MCF 10A (cell line): ENCODE measurements at regions not wholly inside any gene's neighbourhood (a gene's known extent, or its start where the extent isn't known, plus 50 kb on each side); places are given as distances from the start of the nearest gene placed in this dataset.

ENCODE experiments used
- BruUV-seq: library from RNA; stranded (reverse); fragments of 400-500 nt; replicated peaks from 2 replicates; lab custom pipeline; 2021; lab: Mats Ljungman, UMichigan
- CTCF ChIA-PET: fragments of 300-600 bp; sonication (Branson Sonifier 250); formaldehyde crosslinking; extraction: SDS; loops from one replicate; lab custom pipeline; 2021; ENCODE audit warnings: antibody characterized with exemption, inconsistent platforms; lab: Yijun Ruan, JAX
- POLR2A ChIA-PET: fragments of 300-600, 350-650 bp; sonication (Branson Sonifier 250); formaldehyde crosslinking; extraction: SDS; loops from one replicate; lab custom pipeline; 2020; ENCODE audit warnings: antibody characterized with exemption, inconsistent platforms; lab: Yijun Ruan, JAX
- DNase-seq: peaks from one replicate; pipeline ENCODE4 v3.0.0-alpha.2; 2018; ENCODE audit not compliant: unreplicated experiment
- H3K27ac Mint-ChIP-seq: one replicate; pipeline ENCODE4 v1.8.0; 2022; ENCODE audit warnings: mild to moderate bottlenecking, low read depth, mixed read lengths; ENCODE audit not compliant: unreplicated experiment
- H3K27me3 Mint-ChIP-seq: one replicate; pipeline ENCODE4 v1.8.0; 2022; ENCODE audit warnings: mixed read lengths; ENCODE audit not compliant: insufficient read depth, unreplicated experiment
- H3K36me3 Mint-ChIP-seq: one replicate; pipeline ENCODE4 v1.8.0; 2022; ENCODE audit warnings: mild to moderate bottlenecking, moderate library complexity, mixed read lengths; ENCODE audit not compliant: insufficient read depth, unreplicated experiment
- H3K4me1 Mint-ChIP-seq: one replicate; pipeline ENCODE4 v1.8.0; 2022; ENCODE audit warnings: mixed read lengths; ENCODE audit not compliant: insufficient read depth, unreplicated experiment
- H3K4me3 Mint-ChIP-seq: one replicate; pipeline ENCODE4 v1.8.0; 2022; ENCODE audit warnings: mild to moderate bottlenecking, moderate library complexity, mixed read lengths; ENCODE audit not compliant: unreplicated experiment
- H3K9me3 Mint-ChIP-seq: one replicate; pipeline ENCODE4 v1.8.0; 2022; ENCODE audit warnings: mixed read lengths; ENCODE audit not compliant: unreplicated experiment
- intact Hi-C: fragments of 100-400 bp; cut with micrococcal nuclease; formaldehyde crosslinking; loops from 2 replicates; pipeline ENCODE4 v1.14.1; 2022
- TF ChIP-seq, protein P1 (sequence below): fragments of 200-600 bp; IDR thresholded peaks from one replicate; pipeline ENCODE4 v1.8.0; 2022; ENCODE audit warnings: antibody characterized with exemption, mild to moderate bottlenecking; ENCODE audit not compliant: unreplicated experiment

DNA sequence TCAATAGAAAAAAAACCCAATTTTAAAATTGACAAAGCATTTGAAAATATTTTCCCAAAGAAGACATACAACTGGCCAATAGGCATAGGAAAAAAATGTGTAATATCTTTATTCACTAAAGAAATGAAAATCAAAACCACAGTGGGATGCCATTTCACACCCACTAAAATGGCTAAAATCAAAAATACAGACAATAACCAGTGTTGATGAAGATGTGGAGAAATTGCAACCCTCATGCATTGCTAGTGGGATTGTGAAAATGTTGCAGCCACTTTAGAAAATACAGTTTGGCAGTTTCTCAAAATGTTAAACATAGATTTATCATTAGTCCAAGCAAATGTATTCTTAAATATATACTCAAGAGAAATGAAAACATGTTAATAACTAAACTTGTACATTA is 315.1 kb upstream of the GPR149 start:
- Mint-ChIP-seq H3K36me3 (no peaks in the 10 kb centered on the region), H3K9me3 (peaks cover 7% of the 10 kb centered on the region), H3K4me3 (no peak overlapping the region), H3K4me1 (no peaks in the 10 kb centered on the region), H3K27ac (no peak overlapping the region), H3K27me3 (no peaks in the 10 kb centered on the region)
- CTCF ChIA-PET = interaction anchor here (1.5 kb wide), 1 partner anchor 578 kb away, joined by 8 read pairs; no protein-coding TSS in a partner anchor
- TF ChIP-seq, protein P1, sequence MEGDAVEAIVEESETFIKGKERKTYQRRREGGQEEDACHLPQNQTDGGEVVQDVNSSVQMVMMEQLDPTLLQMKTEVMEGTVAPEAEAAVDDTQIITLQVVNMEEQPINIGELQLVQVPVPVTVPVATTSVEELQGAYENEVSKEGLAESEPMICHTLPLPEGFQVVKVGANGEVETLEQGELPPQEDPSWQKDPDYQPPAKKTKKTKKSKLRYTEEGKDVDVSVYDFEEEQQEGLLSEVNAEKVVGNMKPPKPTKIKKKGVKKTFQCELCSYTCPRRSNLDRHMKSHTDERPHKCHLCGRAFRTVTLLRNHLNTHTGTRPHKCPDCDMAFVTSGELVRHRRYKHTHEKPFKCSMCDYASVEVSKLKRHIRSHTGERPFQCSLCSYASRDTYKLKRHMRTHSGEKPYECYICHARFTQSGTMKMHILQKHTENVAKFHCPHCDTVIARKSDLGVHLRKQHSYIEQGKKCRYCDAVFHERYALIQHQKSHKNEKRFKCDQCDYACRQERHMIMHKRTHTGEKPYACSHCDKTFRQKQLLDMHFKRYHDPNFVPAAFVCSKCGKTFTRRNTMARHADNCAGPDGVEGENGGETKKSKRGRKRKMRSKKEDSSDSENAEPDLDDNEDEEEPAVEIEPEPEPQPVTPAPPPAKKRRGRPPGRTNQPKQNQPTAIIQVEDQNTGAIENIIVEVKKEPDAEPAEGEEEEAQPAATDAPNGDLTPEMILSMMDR = no peak
- BruUV-seq = no TSS peak
- intact Hi-C loops = no loop called here
- DNase-seq = no peak
- POLR2A ChIA-PET = no interaction called here

DNA sequence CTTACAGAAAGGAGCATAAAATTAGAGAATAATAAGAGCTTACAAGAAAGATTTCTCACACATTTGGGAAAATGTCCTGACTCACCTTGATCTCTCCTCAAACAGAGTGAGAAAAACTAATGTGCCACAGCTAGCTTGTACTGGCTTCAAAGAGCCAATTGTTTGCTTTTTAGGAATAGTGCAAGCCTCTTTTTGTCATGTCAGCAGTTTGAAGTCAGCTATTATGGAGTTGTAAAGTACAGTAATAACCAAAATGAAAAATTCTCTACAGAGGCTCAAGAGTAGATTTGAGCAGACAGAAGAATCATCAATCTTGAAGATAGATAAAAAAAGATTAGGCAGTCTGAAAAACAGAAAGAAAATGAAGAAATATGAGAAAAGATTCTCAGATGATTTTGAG is 313.4 kb upstream of the GPR149 start:
- Mint-ChIP-seq H3K9me3 (peaks cover 7% of the 10 kb centered on the region), H3K4me1 (no peaks in the 10 kb centered on the region), H3K36me3 (no peaks in the 10 kb centered on the region), H3K27ac (no peak overlapping the region), H3K4me3 (no peak overlapping the region), H3K27me3 (no peaks in the 10 kb centered on the region)
- POLR2A ChIA-PET = interaction anchor here (0.6 to 1.0 kb wide), 2 partner anchors 10 kb away, joined by 3 read pairs; no protein-coding TSS in a partner anchor
- no peak for DNase-seq
- TF ChIP-seq, protein P1 = no peak
- BruUV-seq = no TSS peak
- CTCF ChIA-PET = interaction anchor here (0.7 to 1.1 kb wide), 3 partner anchors 14 to 846 kb away, joined by 3 to 4 read pairs (median 3); no protein-coding TSS in a partner anchor
- intact Hi-C loops = no loop called here

DNA sequence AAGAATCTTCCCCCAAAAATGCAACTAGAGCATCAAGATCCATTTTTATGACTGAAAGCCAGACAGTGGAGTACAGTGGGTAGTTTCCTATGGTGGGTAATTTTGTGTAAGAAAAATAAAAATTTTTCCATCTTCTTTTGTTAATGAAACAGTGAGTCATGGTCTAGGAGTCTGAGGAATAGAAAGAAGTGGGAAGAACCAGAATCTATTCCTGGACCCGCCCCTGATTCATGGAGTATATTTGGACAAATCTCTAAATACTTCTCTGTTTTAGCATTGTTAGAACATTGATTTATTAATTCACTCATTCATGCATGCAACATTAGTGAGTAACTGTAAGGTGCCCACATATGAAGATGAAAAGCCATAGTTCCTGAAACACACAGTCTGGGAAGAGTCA is 304.5 kb upstream of the GPR149 start:
- BruUV-seq = no TSS peak
- no peak overlapping the region for H3K4me3 Mint-ChIP-seq
- DNase-seq = no peak
- no peak overlapping the region for H3K27ac Mint-ChIP-seq
- intact Hi-C loops = no loop called here
- no peaks in the 10 kb centered on the region for H3K9me3 Mint-ChIP-seq
- H3K36me3 Mint-ChIP-seq = no peaks in the 10 kb centered on the region
- CTCF ChIA-PET = no interaction called here
- H3K4me1 Mint-ChIP-seq = no peaks in the 10 kb centered on the region
- TF ChIP-seq, protein P1 = no peak
- no peaks in the 10 kb centered on the region for H3K27me3 Mint-ChIP-seq
- POLR2A ChIA-PET = no interaction called here

DNA sequence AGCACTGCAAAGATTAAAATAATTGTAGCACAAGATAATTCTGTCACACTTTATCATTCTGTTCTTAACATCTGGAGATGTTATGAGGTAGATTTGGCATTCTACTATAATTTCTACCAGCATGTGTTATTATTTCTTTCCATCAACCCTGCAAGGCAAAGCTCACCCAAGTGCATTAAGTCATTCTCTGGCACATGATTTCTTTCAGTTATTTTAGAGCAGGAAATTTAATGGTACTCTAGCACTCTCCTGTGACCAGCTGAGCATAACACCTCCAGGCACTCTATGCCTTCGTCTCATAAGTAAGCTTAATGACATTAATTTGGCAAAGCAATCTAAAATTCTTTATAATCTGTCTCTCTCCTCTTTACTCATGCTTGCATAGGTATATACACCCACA is 300.2 kb upstream of the GPR149 start:
- BruUV-seq = no TSS peak
- peak; percentile 15 for DNase-seq
- no peaks in the 10 kb centered on the region for H3K36me3 Mint-ChIP-seq
- TF ChIP-seq, protein P1 = peak; percentile 27
- no peak overlapping the region for H3K4me3 Mint-ChIP-seq
- no peaks in the 10 kb centered on the region for H3K9me3 Mint-ChIP-seq
- ChIA-PET CTCF (interaction anchor here (0.6 to 2.5 kb wide), 11 partner anchors 9 to 840 kb away, joined by 3 to 9 read pairs (median 3); partner anchors contain the start of gene DHX36), POLR2A (interaction anchor here (1.5 kb wide), 1 partner anchor 406 kb away, joined by 3 read pairs; the partner anchor contains the start of gene DHX36)
- no peaks in the 10 kb centered on the region for H3K4me1 Mint-ChIP-seq
- H3K27me3 Mint-ChIP-seq = no peaks in the 10 kb centered on the region
- H3K27ac Mint-ChIP-seq = no peak overlapping the region
- intact Hi-C loops = loop anchor here (1.0 kb wide), 1 partner anchor 395 kb away; no protein-coding TSS in a partner anchor
